Endothelial cell of umbilical vein (primary cell): ENCODE measurements at regions not wholly inside any gene's neighbourhood (a gene's known extent, or its start where the extent isn't known, plus 50 kb on each side); places are given as distances from the start of the nearest gene placed in this dataset.

ENCODE experiments used
- BruUV-seq: library from RNA; stranded (reverse); fragments of 400-500 nt; replicated peaks from 2 replicates; lab custom pipeline; 2021; lab: Mats Ljungman, UMichigan
- CTCF ChIA-PET: fragments of 300-600, 350-600 bp; sonication (Branson Sonifier 250); formaldehyde crosslinking; loops from one replicate; lab custom pipeline; 2021; ENCODE audit warnings: antibody characterized with exemption, inconsistent platforms; lab: Charles Lee
- POLR2A ChIA-PET: fragments of 300-600, 350-600 bp; sonication (Branson Sonifier 250); formaldehyde crosslinking; loops from one replicate; lab custom pipeline; 2021; ENCODE audit warnings: antibody characterized with exemption, inconsistent platforms; lab: Charles Lee
- DNase-seq: peaks from one replicate; pipeline ENCODE4 v3.0.0-alpha.2; 2011; ENCODE audit warnings: low read depth, low spot score
- FAIRE-seq: peaks from 2 replicates; lab custom pipeline; 2011; peaks lifted over from hg19 to GRCh38; lab: Jason Lieb, UNC
- H2AFZ ChIP-seq: 2 replicates; pipeline ENCODE4 v1.6.0; 2012; ENCODE audit warnings: low read depth, low read length, control low read depth, inconsistent platforms
- H3K27ac ChIP-seq: 2 replicates; pipeline ENCODE4 v1.5.1; 2011; ENCODE audit warnings: low read depth, mild to moderate bottlenecking, control low read depth, low read length, moderate library complexity; ENCODE audit not compliant: insufficient read depth
- H3K27me3 ChIP-seq, 2 experiments: 2 replicates each; pipeline versions ENCODE4 v1.6.0 to v1.6.1; 2011; ENCODE audit warnings: low read length in 2 of 2, mixed read lengths in 1 of 2; ENCODE audit not compliant: control insufficient read depth in 2 of 2, insufficient read depth in 2 of 2
- H3K36me3 ChIP-seq, 2 experiments: 2 replicates in 1 of 2; 3 replicates in 1 of 2; pipeline ENCODE4 v1.5.1; 2011; ENCODE audit warnings: low read length in 2 of 2, mild to moderate bottlenecking in 1 of 2, moderate library complexity in 1 of 2; ENCODE audit not compliant: control insufficient read depth in 2 of 2, insufficient read depth in 2 of 2; ENCODE audit errors: extremely low read depth in 1 of 2
- H3K4me1 ChIP-seq: 3 replicates; pipeline ENCODE4 v1.5.1; 2011; ENCODE audit warnings: mild to moderate bottlenecking, low read length; ENCODE audit not compliant: control insufficient read depth, insufficient read depth; ENCODE audit errors: extremely low read depth
- H3K4me2 ChIP-seq: 2 replicates; pipeline ENCODE4 v1.6.1; 2011; ENCODE audit warnings: low read length, control low read depth, mixed read lengths; ENCODE audit not compliant: insufficient read depth
- H3K4me3 ChIP-seq, 3 experiments: fragments of 200-600 bp in 1 of 3; sonication (generic), shearing (Covaris generic) in 1 of 3; replicated peaks in 1 of 3; 2 replicates each; pipeline ENCODE4 v1.5.1; 2011 to 2016; ENCODE audit warnings: control low read depth in 3 of 3, low read length in 3 of 3, mild to moderate bottlenecking in 2 of 3, inconsistent platforms in 1 of 3, low read depth in 1 of 3, moderate library complexity in 1 of 3; ENCODE audit not compliant: insufficient read depth in 1 of 3
- H3K79me2 ChIP-seq: 2 replicates; pipeline ENCODE4 v1.6.0; 2012; ENCODE audit warnings: low read length, inconsistent platforms; ENCODE audit not compliant: control insufficient read depth, insufficient read depth
- H3K9ac ChIP-seq: replicated peaks from 2 replicates; pipeline ENCODE3; 2011; ENCODE audit warnings: low read length, control low read depth; ENCODE audit not compliant: insufficient read depth; ENCODE audit errors: extremely low read depth
- H3K9me1 ChIP-seq: replicated peaks from 3 replicates; pipeline ENCODE4 v1.6.0; 2011; ENCODE audit warnings: mild to moderate bottlenecking, low read length; ENCODE audit not compliant: control insufficient read depth, insufficient read depth; ENCODE audit errors: extremely low read depth
- H3K9me3 ChIP-seq: replicated peaks from 2 replicates; pipeline ENCODE4 v1.5.1; 2012; ENCODE audit warnings: low read length, inconsistent platforms; ENCODE audit not compliant: control insufficient read depth, insufficient read depth
- H4K20me1 ChIP-seq: replicated peaks from 2 replicates; pipeline ENCODE3; 2011; ENCODE audit warnings: mild to moderate bottlenecking, low read length; ENCODE audit not compliant: control insufficient read depth, insufficient read depth; ENCODE audit errors: extremely low read depth
- CTCF ChIP-seq, 2 donors: IDR thresholded peaks; 1 replicate in 1 of 2; 2 replicates in 1 of 2; pipeline ENCODE4 v1.5.1; 2011; ENCODE audit warnings: low read length in 2 of 2, mild to moderate bottlenecking in 2 of 2, moderate library complexity in 2 of 2, control low read depth in 1 of 2, inconsistent platforms in 1 of 2, low read depth in 1 of 2; ENCODE audit not compliant: insufficient read depth in 1 of 2; ENCODE audit errors: extremely low read depth in 1 of 2
- FOS ChIP-seq: IDR thresholded peaks from 2 replicates; pipeline ENCODE4 v1.6.1; 2011; ENCODE audit warnings: mild to moderate bottlenecking, low read length, moderate library complexity, borderline replicate concordance; ENCODE audit not compliant: insufficient read depth
- JUN ChIP-seq: IDR thresholded peaks from 2 replicates; pipeline ENCODE4 v1.6.1; 2011; ENCODE audit warnings: borderline replicate concordance, low read depth; ENCODE audit not compliant: insufficient read length, insufficient read depth
- MAX ChIP-seq: IDR thresholded peaks from 2 replicates; pipeline ENCODE4 v1.6.1; 2011; ENCODE audit not compliant: insufficient read depth, insufficient read length
- MYC ChIP-seq: IDR thresholded peaks from one replicate; pipeline ENCODE4 v1.6.1; 2011; ENCODE audit warnings: mild to moderate bottlenecking, low read depth, low read length
- POLR2A ChIP-seq: IDR thresholded peaks from 2 replicates; pipeline ENCODE4 v1.6.1; 2012; ENCODE audit warnings: low read depth, mild to moderate bottlenecking, control low read depth, low read length
- POLR2AphosphoS5 ChIP-seq: IDR thresholded peaks from 2 replicates; pipeline ENCODE4 v1.6.1; 2012; ENCODE audit warnings: low read depth, mild to moderate bottlenecking, control low read depth, low read length, moderate library complexity; ENCODE audit not compliant: insufficient read depth
- dilution Hi-C: fragments of 300-500 bp; cut with MboI; formaldehyde crosslinking; loops from one replicate; pipeline ENCODE4 v1.15.0; 2019; ENCODE audit warnings: low sequenced_read_pairs; ENCODE audit not compliant: extremely low pct_ligation_motif_present
- intact Hi-C: fragments of 100-400 bp; cut with micrococcal nuclease; formaldehyde crosslinking; loops from one replicate; pipeline ENCODE4 v1.10.0; 2022

- peak; percentile 35 for DNase-seq
- BruUV-seq, result no TSS peak
- CTCF ChIA-PET, result interaction anchor here (1.5 kb wide), 1 partner anchor 10 kb away, joined by 5 read pairs; no protein-coding TSS in a partner anchor
Measured at GRCh38 chr3:159627229-159627628, 361.4 kb upstream of the IL12A start.

More at GRCh38 chr3:159627229-159627628, 361.4 kb upstream of the IL12A start:
- no peaks in the 10 kb centered on the region for H4K20me1 ChIP-seq
- no peak for FAIRE-seq
- H3K9me1 ChIP-seq, result no peaks in the 10 kb centered on the region
- TF ChIP-seq POLR2AphosphoS5 (no peak), POLR2A (no peak), CTCF (IDR thresholded peaks at IDR 0.05; ENCODE audit: extremely low read depth in 1 of 2, insufficient read depth in 1 of 2, low read depth in 1 of 2, low read length in 2 of 2) (no peak), MYC (no peak), FOS (no peak), JUN (no peak), MAX (no peak)
- no peaks in the 10 kb centered on the region for H3K9me3 ChIP-seq
- no peaks in the 10 kb centered on the region for H3K27me3 ChIP-seq
- H2AFZ ChIP-seq, result no peak overlapping the region
- H3K4me1 ChIP-seq, result no peaks in the 10 kb centered on the region
- intact Hi-C loops (no loop called here), dilution Hi-C loops (no loop called here)
- no peak overlapping the region for H3K9ac ChIP-seq
- H3K4me2 ChIP-seq, result no peak overlapping the region
- H3K79me2 ChIP-seq, result no peaks in the 10 kb centered on the region
- no peaks in the 10 kb centered on the region for H3K36me3 ChIP-seq
- POLR2A ChIA-PET, result no interaction called here
- H3K27ac ChIP-seq, result no peak overlapping the region
- no peak overlapping the region for H3K4me3 ChIP-seq
